HCT116 (cell line): ENCODE measurements at regions not wholly inside any gene's neighbourhood (a gene's known extent, or its start where the extent isn't known, plus 50 kb on each side); places are given as distances from the start of the nearest gene placed in this dataset.

ENCODE experiments used
- ATAC-seq: fragments of 200-7000 bp; cut with Tn5 transposase; 2 replicates; pipeline ENCODE4 v1.9.1; 2020; ENCODE audit warnings: mild to moderate bottlenecking, moderate library complexity
- BruUV-seq: library from RNA; stranded (reverse); fragments of 400-500 nt; replicated peaks from 2 replicates; lab custom pipeline; 2021; lab: Mats Ljungman, UMichigan
- CTCF ChIA-PET: fragments of 300-600 bp; sonication (Branson Sonifier 250); formaldehyde crosslinking; loops from one replicate; lab custom pipeline; 2021; ENCODE audit warnings: antibody characterized with exemption; lab: Charles Lee
- POLR2A ChIA-PET: fragments of 300-600, 350-600 bp; sonication (Branson Sonifier 250); formaldehyde crosslinking; loops from one replicate; lab custom pipeline; 2021; ENCODE audit warnings: antibody characterized with exemption; lab: Charles Lee
- RAD21 ChIA-PET, 2 experiments: fragments of 300-600 bp; sonication (Branson Sonifier 250); formaldehyde crosslinking; loops; one replicate each; lab custom pipeline; 2023; ENCODE audit warnings: low total read pairs in 2 of 2; ENCODE audit not compliant: uncharacterized antibody in 2 of 2, unreplicated experiment in 2 of 2, low non-redundant PET in 1 of 2; lab: Charles Lee
- DNase-seq: peaks from one replicate; pipeline ENCODE4 v3.0.0-alpha.2; 2010; ENCODE audit warnings: low read depth, low spot score
- H2AFZ ChIP-seq: fragments of 200-600 bp; shearing (Covaris generic), sonication (generic); 2 replicates; pipeline ENCODE4 v1.6.1; 2017; ENCODE audit warnings: low read depth, mixed run types, mixed read lengths, antibody characterized with exemption, low read length; ENCODE audit not compliant: poor library complexity, severe bottlenecking
- H3K27ac ChIP-seq: 2 replicates; pipeline ENCODE4 v1.5.1; 2012; ENCODE audit warnings: low read depth, low read length
- H3K27me3 ChIP-seq: fragments of 200-600 bp; sonication (generic); 2 replicates; pipeline ENCODE4 v1.6.1; 2016; ENCODE audit warnings: mixed run types, low read length, mixed read lengths; ENCODE audit not compliant: insufficient read depth
- H3K36me3 ChIP-seq, 2 experiments: fragments of 200-500 bp in 1 of 2; fragments of 200-600 bp in 1 of 2; sonication (Bioruptor generic) in 1 of 2; sonication (generic) in 1 of 2; 2 replicates each; pipeline versions ENCODE4 v1.5.1 to v1.6.1; 2014 to 2016; ENCODE audit warnings: low read length in 2 of 2, inconsistent platforms in 1 of 2, mixed read lengths in 1 of 2, mixed run types in 1 of 2; ENCODE audit not compliant: insufficient read depth in 2 of 2, control insufficient read depth in 1 of 2
- H3K4me1 ChIP-seq, 2 experiments: fragments of 200-600 bp in 1 of 2; sonication (generic) in 1 of 2; 2 replicates each; pipeline versions ENCODE4 v1.5.1 to v1.6.1; 2012 to 2017; ENCODE audit warnings: low read length in 2 of 2, inconsistent platforms in 1 of 2, mild to moderate bottlenecking in 1 of 2, mixed read lengths in 1 of 2, mixed run types in 1 of 2, moderate library complexity in 1 of 2; ENCODE audit not compliant: insufficient read depth in 2 of 2, control insufficient read depth in 1 of 2
- H3K4me2 ChIP-seq: fragments of 200-600 bp; sonication (generic); 2 replicates; pipeline ENCODE4 v1.6.1; 2017; ENCODE audit warnings: mixed run types, low read length, mixed read lengths
- H3K4me3 ChIP-seq, 2 experiments: fragments of 200-600 bp in 1 of 2; sonication (generic) in 1 of 2; replicated peaks in 1 of 2; 2 replicates each; pipeline ENCODE4 v1.5.1; 2011 to 2016; ENCODE audit warnings: low read length in 2 of 2, control low read depth in 1 of 2, low read depth in 1 of 2, mild to moderate bottlenecking in 1 of 2, mixed read lengths in 1 of 2, mixed run types in 1 of 2
- H3K79me2 ChIP-seq: fragments of 200-600 bp; sonication (generic); 2 replicates; pipeline ENCODE4 v1.6.1; 2017; ENCODE audit warnings: mild to moderate bottlenecking, mixed run types, low read length, moderate library complexity, mixed read lengths; ENCODE audit not compliant: insufficient read depth
- H3K9ac ChIP-seq: fragments of 200-600 bp; sonication (generic); 2 replicates; pipeline ENCODE4 v1.6.1; 2016; ENCODE audit warnings: low read length, mixed read lengths
- H3K9me2 ChIP-seq: fragments of 200-600 bp; sonication (generic), shearing (Covaris generic); 2 replicates; pipeline ENCODE4 v1.6.1; 2017; ENCODE audit warnings: mixed run types, mild to moderate bottlenecking, moderate library complexity; ENCODE audit not compliant: insufficient read depth
- H3K9me3 ChIP-seq, 2 experiments: fragments of 200-500 bp in 1 of 2; fragments of 200-600 bp in 1 of 2; sonication (Bioruptor generic) in 1 of 2; sonication (generic) in 1 of 2; 2 replicates each; pipeline ENCODE4 v1.6.1; 2014 to 2017; ENCODE audit warnings: low read length in 2 of 2, mixed read lengths in 2 of 2, inconsistent platforms in 1 of 2, low read depth in 1 of 2, mild to moderate bottlenecking in 1 of 2, mixed run types in 1 of 2, moderate library complexity in 1 of 2; ENCODE audit not compliant: control insufficient read depth in 1 of 2, insufficient read depth in 1 of 2
- H4K20me1 ChIP-seq: fragments of 200-600 bp; sonication (generic), shearing (Covaris generic); 2 replicates; pipeline ENCODE4 v1.6.1; 2017; ENCODE audit warnings: mixed run types, mild to moderate bottlenecking, moderate library complexity; ENCODE audit not compliant: insufficient read depth
- CBX3 ChIP-seq: IDR thresholded peaks from 2 replicates; pipeline ENCODE4 v1.6.1; 2012; ENCODE audit warnings: low read depth
- CTCF ChIP-seq, 3 experiments: fragments of 200-600 bp in 1 of 3; sonication (generic) in 1 of 3; IDR thresholded peaks in 2 of 3; conservative IDR thresholded peaks in 1 of 3; 2 replicates each; pipeline ENCODE4 v1.5.1; 2012 to 2017; ENCODE audit warnings: low read depth in 2 of 3, low read length in 2 of 3, antibody characterized with exemption in 1 of 3, borderline replicate concordance in 1 of 3, control low read depth in 1 of 3, mild to moderate bottlenecking in 1 of 3, mixed read lengths in 1 of 3, mixed run types in 1 of 3, moderate library complexity in 1 of 3; ENCODE audit not compliant: insufficient read depth in 1 of 3
- EGR1 ChIP-seq: IDR thresholded peaks from 2 replicates; pipeline ENCODE4 v1.6.1; 2012; ENCODE audit warnings: low read depth
- ELF1 ChIP-seq: IDR thresholded peaks from 2 replicates; pipeline ENCODE4 v1.6.1; 2012; ENCODE audit warnings: low read depth, borderline replicate concordance
- RAD21 ChIP-seq: IDR thresholded peaks from 2 replicates; pipeline ENCODE4 v1.6.1; 2012; ENCODE audit warnings: low read depth, mild to moderate bottlenecking
- SRF ChIP-seq: IDR thresholded peaks from 2 replicates; pipeline ENCODE4 v1.6.1; 2012; ENCODE audit warnings: low read depth
- YY1 ChIP-seq: IDR thresholded peaks from 2 replicates; pipeline ENCODE4 v1.6.1; 2011; ENCODE audit warnings: low read length, low read depth, moderate library complexity, mild to moderate bottlenecking; ENCODE audit not compliant: insufficient replicate concordance; ENCODE audit errors: extremely low read depth
- ZFX ChIP-seq: fragments of 450-650 bp; IDR thresholded peaks from 2 replicates; pipeline ENCODE4 v1.6.1; 2017
- intact Hi-C: fragments of 100-400 bp; cut with micrococcal nuclease; formaldehyde crosslinking; loops from 2 replicates; pipeline ENCODE4 v1.10.0; 2022
- TF ChIP-seq, protein P1 (sequence below): IDR thresholded peaks from 2 replicates; pipeline ENCODE4 v1.6.1; 2012
- TF ChIP-seq, protein P2 (sequence below): IDR thresholded peaks from 2 replicates; pipeline ENCODE4 v1.6.1; 2011; ENCODE audit warnings: mild to moderate bottlenecking, low read length, moderate library complexity; ENCODE audit not compliant: insufficient replicate concordance; ENCODE audit errors: extremely low read depth

DNA sequence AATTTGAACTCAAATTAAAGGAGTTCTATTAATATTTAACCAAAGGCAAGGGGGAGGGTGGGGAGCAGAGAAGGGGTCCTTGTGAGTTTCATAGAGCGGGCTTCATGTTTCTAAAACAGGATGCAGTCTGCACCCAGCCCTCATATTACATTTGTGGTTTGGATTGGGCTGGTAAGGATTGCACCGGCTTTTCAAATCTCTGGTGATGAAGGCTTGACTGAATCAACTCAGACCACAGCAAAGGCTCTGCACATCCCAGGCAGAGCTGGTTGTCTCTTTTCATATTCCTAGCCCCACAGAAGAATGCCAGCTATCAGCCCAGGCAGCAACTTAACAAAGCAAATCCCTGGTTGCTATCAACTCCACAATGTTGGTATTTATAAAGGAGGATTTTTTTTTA, 1221.4 kb downstream of the VRK1 start (continued):
- TF ChIP-seq, protein P1, sequence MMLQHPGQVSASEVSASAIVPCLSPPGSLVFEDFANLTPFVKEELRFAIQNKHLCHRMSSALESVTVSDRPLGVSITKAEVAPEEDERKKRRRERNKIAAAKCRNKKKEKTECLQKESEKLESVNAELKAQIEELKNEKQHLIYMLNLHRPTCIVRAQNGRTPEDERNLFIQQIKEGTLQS: no peak

GRCh38 chr14:98022541-98023520, 1225.6 kb downstream of the VRK1 start:
- Histone ChIP-seq H3K4me2 (no peak overlapping the region), H3K4me1 (no peaks in the 10 kb centered on the region), H2AFZ (no peak overlapping the region), H3K9me3 (no peaks in the 10 kb centered on the region), H3K9me2 (no peaks in the 10 kb centered on the region), H3K4me3 (no peak overlapping the region), H3K27me3 (peaks cover 3% of the 10 kb centered on the region; the same call in 1 of the 2 replicates), H3K79me2 (no peaks in the 10 kb centered on the region), H4K20me1 (no peaks in the 10 kb centered on the region), H3K9ac (no peak overlapping the region), H3K27ac (no peak overlapping the region), H3K36me3 (no peaks in the 10 kb centered on the region)
- CTCF ChIA-PET: no interaction called here
- no peak for ATAC-seq
- no peak for DNase-seq
- intact Hi-C loops: no loop called here
- BruUV-seq: no TSS peak
- TF ChIP-seq YY1: no peak
- TF ChIP-seq ZFX: no peak
- no peak for TF ChIP-seq SRF
- TF ChIP-seq, protein P2, sequence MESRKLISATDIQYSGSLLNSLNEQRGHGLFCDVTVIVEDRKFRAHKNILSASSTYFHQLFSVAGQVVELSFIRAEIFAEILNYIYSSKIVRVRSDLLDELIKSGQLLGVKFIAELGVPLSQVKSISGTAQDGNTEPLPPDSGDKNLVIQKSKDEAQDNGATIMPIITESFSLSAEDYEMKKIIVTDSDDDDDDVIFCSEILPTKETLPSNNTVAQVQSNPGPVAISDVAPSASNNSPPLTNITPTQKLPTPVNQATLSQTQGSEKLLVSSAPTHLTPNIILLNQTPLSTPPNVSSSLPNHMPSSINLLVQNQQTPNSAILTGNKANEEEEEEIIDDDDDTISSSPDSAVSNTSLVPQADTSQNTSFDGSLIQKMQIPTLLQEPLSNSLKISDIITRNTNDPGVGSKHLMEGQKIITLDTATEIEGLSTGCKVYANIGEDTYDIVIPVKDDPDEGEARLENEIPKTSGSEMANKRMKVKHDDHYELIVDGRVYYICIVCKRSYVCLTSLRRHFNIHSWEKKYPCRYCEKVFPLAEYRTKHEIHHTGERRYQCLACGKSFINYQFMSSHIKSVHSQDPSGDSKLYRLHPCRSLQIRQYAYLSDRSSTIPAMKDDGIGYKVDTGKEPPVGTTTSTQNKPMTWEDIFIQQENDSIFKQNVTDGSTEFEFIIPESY: no peak
- TF ChIP-seq ELF1: no peak
- TF ChIP-seq, protein P1: no peak
- TF ChIP-seq CBX3: no peak
- no peak for TF ChIP-seq CTCF (IDR thresholded peaks at IDR 0.05 in 2 of 3, conservative IDR thresholded peaks at IDR 0.05 in 1 of 3; ENCODE audit: borderline replicate concordance in 1 of 3, insufficient read depth in 1 of 3, low read depth in 2 of 3, low read length in 2 of 3)
- TF ChIP-seq RAD21: no peak
- TF ChIP-seq EGR1: no peak
- POLR2A ChIA-PET: no interaction called here
- RAD21 ChIA-PET: no interaction called here
